Stomach (tissue), 4 donors: ENCODE measurements at regions not wholly inside any gene's neighbourhood (a gene's known extent, or its start where the extent isn't known, plus 50 kb on each side); places are given as distances from the start of the nearest gene placed in this dataset.

Experiments used
- CTCF ChIP-seq, 7 experiments: fragments of 450-650 bp in 4 of 7; fragments of 200-600 bp in 3 of 7; sonication (generic) in 3 of 7; IDR thresholded peaks; one replicate each; pipeline ENCODE4 v1.5.1; 2016 to 2019; ENCODE audit warnings: antibody characterized with exemption in 7 of 7, control low read depth in 2 of 7, mild to moderate bottlenecking in 1 of 7
- POLR2A ChIP-seq, 4 donors: fragments of 450-650 bp; IDR thresholded peaks; one replicate each; pipeline ENCODE4 v1.6.1; 2016; ENCODE audit warnings: antibody characterized with exemption in 4 of 4, control low read depth in 2 of 4, mild to moderate bottlenecking in 1 of 4, moderate library complexity in 1 of 4
- POLR2AphosphoS5 ChIP-seq, 3 donors: sonication (generic); formaldehyde crosslinking; IDR thresholded peaks; one replicate each; pipeline ENCODE4 v1.6.1; 2016; ENCODE audit warnings: antibody characterized with exemption in 3 of 3

GRCh38 chr9:118527261-118527660 is 823.1 kb downstream of the TLR4 start:
- TF ChIP-seq CTCF (IDR thresholded peaks at IDR 0.05) = no peak
- no peak for TF ChIP-seq POLR2A (IDR thresholded peaks at IDR 0.05)
- no peak for TF ChIP-seq POLR2AphosphoS5 (IDR thresholded peaks at IDR 0.05)
